Nephron progenitor cell (in vitro differentiated cells): ENCODE measurements at regions not wholly inside any gene's neighbourhood (a gene's known extent, or its start where the extent isn't known, plus 50 kb on each side); places are given as distances from the start of the nearest gene placed in this dataset.

Source experiments
- DNase-seq: peaks from one replicate; pipeline ENCODE4 v3.0.0; 2021
- H3K27ac Mint-ChIP-seq: 2 replicates; pipeline ENCODE4 v1.8.0; 2021; ENCODE audit warnings: mild to moderate bottlenecking, moderate library complexity, mixed read lengths
- H3K27me3 Mint-ChIP-seq: 2 replicates; pipeline ENCODE4 v1.8.0; 2021; ENCODE audit warnings: mild to moderate bottlenecking, low read depth, mixed read lengths; ENCODE audit not compliant: poor library complexity
- H3K36me3 Mint-ChIP-seq: 2 replicates; pipeline ENCODE4 v1.8.0; 2021; ENCODE audit warnings: low read depth, mixed read lengths
- H3K4me1 Mint-ChIP-seq: 2 replicates; pipeline ENCODE4 v1.8.0; 2021; ENCODE audit warnings: mixed read lengths
- H3K4me3 Mint-ChIP-seq: 2 replicates; pipeline ENCODE4 v1.8.0; 2021; ENCODE audit warnings: mild to moderate bottlenecking, moderate library complexity, mixed read lengths
- H3K9me3 Mint-ChIP-seq: 2 replicates; pipeline ENCODE4 v1.8.0; 2021; ENCODE audit warnings: mild to moderate bottlenecking, moderate library complexity, mixed read lengths
- TF ChIP-seq, protein P1 (sequence below): fragments of 200-600 bp; sonication (generic); IDR thresholded peaks from 2 replicates; pipeline ENCODE4 v1.5.0; 2021; ENCODE audit warnings: antibody characterized with exemption

- Mint-ChIP-seq H3K36me3 (no peaks in the 10 kb centered on the region), H3K9me3 (no peaks in the 10 kb centered on the region), H3K27ac (no peak overlapping the region), H3K27me3 (peaks cover 85% of the 10 kb centered on the region), H3K4me1 (peaks cover 20% of the 10 kb centered on the region), H3K4me3 (no peak overlapping the region)
- no peak for DNase-seq
- TF ChIP-seq, protein P1, sequence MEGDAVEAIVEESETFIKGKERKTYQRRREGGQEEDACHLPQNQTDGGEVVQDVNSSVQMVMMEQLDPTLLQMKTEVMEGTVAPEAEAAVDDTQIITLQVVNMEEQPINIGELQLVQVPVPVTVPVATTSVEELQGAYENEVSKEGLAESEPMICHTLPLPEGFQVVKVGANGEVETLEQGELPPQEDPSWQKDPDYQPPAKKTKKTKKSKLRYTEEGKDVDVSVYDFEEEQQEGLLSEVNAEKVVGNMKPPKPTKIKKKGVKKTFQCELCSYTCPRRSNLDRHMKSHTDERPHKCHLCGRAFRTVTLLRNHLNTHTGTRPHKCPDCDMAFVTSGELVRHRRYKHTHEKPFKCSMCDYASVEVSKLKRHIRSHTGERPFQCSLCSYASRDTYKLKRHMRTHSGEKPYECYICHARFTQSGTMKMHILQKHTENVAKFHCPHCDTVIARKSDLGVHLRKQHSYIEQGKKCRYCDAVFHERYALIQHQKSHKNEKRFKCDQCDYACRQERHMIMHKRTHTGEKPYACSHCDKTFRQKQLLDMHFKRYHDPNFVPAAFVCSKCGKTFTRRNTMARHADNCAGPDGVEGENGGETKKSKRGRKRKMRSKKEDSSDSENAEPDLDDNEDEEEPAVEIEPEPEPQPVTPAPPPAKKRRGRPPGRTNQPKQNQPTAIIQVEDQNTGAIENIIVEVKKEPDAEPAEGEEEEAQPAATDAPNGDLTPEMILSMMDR, result no peak
These were observed 372.0 kb upstream of the B3GAT1 start for GRCh38 chr11:134784046-134784445.

DNA sequence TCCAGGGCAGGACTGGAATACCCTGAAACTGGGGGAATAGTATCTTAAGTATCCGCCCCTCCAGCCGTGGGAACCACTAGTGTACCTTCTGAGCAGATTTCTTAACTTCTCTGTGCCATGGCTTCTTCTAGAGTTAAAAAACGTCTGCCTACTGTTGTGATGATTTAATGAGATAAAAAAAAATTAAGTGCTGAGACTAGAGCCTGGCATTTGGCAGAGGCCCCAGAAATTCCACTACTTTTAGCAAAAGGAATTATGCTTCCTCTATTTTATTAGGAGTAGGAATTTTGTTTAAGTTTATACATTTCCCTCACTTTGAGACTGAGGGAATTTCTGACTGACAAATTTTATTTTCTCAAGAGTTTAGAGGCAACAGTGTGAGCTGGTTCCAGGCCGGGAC, 371.2 kb upstream of the B3GAT1 start:
- Mint-ChIP-seq H3K36me3 (no peaks in the 10 kb centered on the region), H3K27me3 (peaks cover 84% of the 10 kb centered on the region), H3K9me3 (no peaks in the 10 kb centered on the region), H3K4me1 (peaks cover 20% of the 10 kb centered on the region), H3K4me3 (no peak overlapping the region), H3K27ac (no peak overlapping the region)
- TF ChIP-seq, protein P1, result no peak
- DNase-seq, result no peak

GRCh38 chr11:134781380-134781866, 369.4 kb upstream of the B3GAT1 start:
- no peaks in the 10 kb centered on the region for H3K36me3 Mint-ChIP-seq
- no peak for DNase-seq
- no peak overlapping the region for H3K27ac Mint-ChIP-seq
- peaks cover 80% of the 10 kb centered on the region for H3K27me3 Mint-ChIP-seq
- TF ChIP-seq, protein P1, result no peak
- H3K9me3 Mint-ChIP-seq, result no peaks in the 10 kb centered on the region
- H3K4me1 Mint-ChIP-seq, result peaks cover 20% of the 10 kb centered on the region
- H3K4me3 Mint-ChIP-seq, result no peak overlapping the region

DNA sequence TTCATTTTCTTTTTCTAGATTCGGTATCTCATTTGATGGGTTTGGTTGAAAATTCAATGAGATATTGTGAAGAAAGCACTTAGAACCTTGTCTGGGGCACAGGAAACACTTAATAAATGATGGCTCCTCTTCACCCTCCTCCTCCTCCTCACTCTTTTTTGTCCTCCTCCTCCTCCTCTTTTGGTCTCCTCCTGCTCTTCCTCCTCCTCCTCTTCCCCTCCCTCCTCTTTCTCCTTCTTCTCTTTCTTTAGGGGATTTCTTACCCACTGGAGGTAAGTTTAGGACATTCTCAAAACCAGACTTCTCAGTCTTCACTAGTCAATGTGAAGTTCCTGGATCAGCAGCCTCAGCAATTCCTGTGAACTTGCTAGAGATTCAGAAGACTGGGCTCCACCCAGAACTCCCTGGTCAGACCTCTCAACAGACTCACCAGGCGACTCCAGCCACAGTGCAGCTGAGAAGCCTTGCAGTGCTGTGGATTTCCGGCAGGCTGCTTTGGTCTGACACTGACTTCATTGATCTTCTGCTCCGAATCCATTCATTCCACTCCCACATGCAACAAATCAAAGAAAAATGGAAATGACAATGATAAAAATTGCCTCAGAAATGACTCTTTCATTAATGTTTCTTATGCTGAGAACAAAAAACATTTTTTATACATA, 368.6 kb upstream of the B3GAT1 start:
- peaks cover 71% of the 10 kb centered on the region for H3K27me3 Mint-ChIP-seq
- no peak overlapping the region for H3K4me3 Mint-ChIP-seq
- H3K27ac Mint-ChIP-seq, result no peak overlapping the region
- no peaks in the 10 kb centered on the region for H3K9me3 Mint-ChIP-seq
- TF ChIP-seq, protein P1, result no peak
- no peak for DNase-seq
- peaks cover 20% of the 10 kb centered on the region for H3K4me1 Mint-ChIP-seq
- H3K36me3 Mint-ChIP-seq, result no peaks in the 10 kb centered on the region

GRCh38 chr11:134779179-134779578, 367.1 kb upstream of the B3GAT1 start:
- peaks cover 20% of the 10 kb centered on the region for H3K4me1 Mint-ChIP-seq
- H3K4me3 Mint-ChIP-seq, result no peak overlapping the region
- peaks cover 64% of the 10 kb centered on the region for H3K27me3 Mint-ChIP-seq
- no peak for DNase-seq
- TF ChIP-seq, protein P1, result no peak
- no peaks in the 10 kb centered on the region for H3K36me3 Mint-ChIP-seq
- H3K27ac Mint-ChIP-seq, result no peak overlapping the region
- no peaks in the 10 kb centered on the region for H3K9me3 Mint-ChIP-seq

- TF ChIP-seq, protein P1, result no peak
- no peak overlapping the region for H3K27ac Mint-ChIP-seq
- H3K36me3 Mint-ChIP-seq, result peaks cover 7% of the 10 kb centered on the region
- peaks cover 40% of the 10 kb centered on the region for H3K27me3 Mint-ChIP-seq
- no peak for DNase-seq
- peaks cover 17% of the 10 kb centered on the region for H3K9me3 Mint-ChIP-seq
- H3K4me3 Mint-ChIP-seq, result no peak overlapping the region
- H3K4me1 Mint-ChIP-seq, result peaks cover 1% of the 10 kb centered on the region
These were observed 356.4 kb upstream of the B3GAT1 start for GRCh38 chr11:134768463-134768862.
